ENCODE measurements at regions not wholly inside any gene's neighbourhood (a gene's known extent, or its start where the extent isn't known, plus 50 kb on each side); places are given as distances from the start of the nearest gene placed in this dataset.

- TF ChIP-seq CTCF (conservative IDR thresholded peaks at IDR 0.05; ENCODE audit: low read depth, low read length) (no peak), EZH2phosphoT487 (IDR thresholded peaks at IDR 0.05; ENCODE audit: borderline replicate concordance, low read length) (no peak), EZH2 (IDR thresholded peaks at IDR 0.05; ENCODE audit: low read length, unreplicated experiment) (no peak)
Observed at GRCh38 chr18:40163254-40163653, 1791.8 kb upstream of the PIK3C3 start.
